Glutamatergic neuron (in vitro differentiated cells): ENCODE measurements at regions not wholly inside any gene's neighbourhood (a gene's known extent, or its start where the extent isn't known, plus 50 kb on each side); places are given as distances from the start of the nearest gene placed in this dataset.
A peak's percentile ranks its signal among the peaks of the same experiment; 100 is the strongest.

Experiments
- DNase-seq: peaks from one replicate; pipeline ENCODE4 v3.0.0; 2022
- H3K27ac Mint-ChIP-seq: one replicate; pipeline ENCODE4 v1.8.0; 2020; ENCODE audit warnings: mild to moderate bottlenecking, mixed read lengths, inconsistent platforms; ENCODE audit not compliant: unreplicated experiment
- H3K27me3 Mint-ChIP-seq: one replicate; pipeline ENCODE4 v1.8.0; 2020; ENCODE audit warnings: mild to moderate bottlenecking, moderate library complexity, mixed read lengths, inconsistent platforms; ENCODE audit not compliant: unreplicated experiment
- H3K36me3 Mint-ChIP-seq: one replicate; pipeline ENCODE4 v1.8.0; 2020; ENCODE audit warnings: mild to moderate bottlenecking, mixed read lengths, inconsistent platforms; ENCODE audit not compliant: unreplicated experiment
- H3K4me1 Mint-ChIP-seq: one replicate; pipeline ENCODE4 v1.8.0; 2020; ENCODE audit warnings: mild to moderate bottlenecking, low read depth, mixed read lengths, inconsistent platforms; ENCODE audit not compliant: unreplicated experiment
- H3K4me3 Mint-ChIP-seq: one replicate; pipeline ENCODE4 v1.8.0; 2020; ENCODE audit warnings: mild to moderate bottlenecking, mixed read lengths, inconsistent platforms; ENCODE audit not compliant: unreplicated experiment
- H3K9me3 Mint-ChIP-seq: one replicate; pipeline ENCODE4 v1.8.0; 2020; ENCODE audit warnings: mild to moderate bottlenecking, moderate library complexity, mixed read lengths, inconsistent platforms; ENCODE audit not compliant: unreplicated experiment
- CTCF ChIP-seq: fragments of 200-600 bp; sonication (generic); IDR thresholded peaks from one replicate; pipeline ENCODE4 v1.5.0; 2021; ENCODE audit not compliant: partially characterized antibody, unreplicated experiment

- no peak overlapping the region for H3K27ac Mint-ChIP-seq
- H3K36me3 Mint-ChIP-seq = peaks cover 5% of the 10 kb centered on the region
- no peaks in the 10 kb centered on the region for H3K27me3 Mint-ChIP-seq
- TF ChIP-seq CTCF = no peak
- H3K4me3 Mint-ChIP-seq = no peak overlapping the region
- no peak for DNase-seq
- H3K9me3 Mint-ChIP-seq = no peaks in the 10 kb centered on the region
- peaks cover 7% of the 10 kb centered on the region for H3K4me1 Mint-ChIP-seq
Measured at GRCh38 chr12:76611533-76611932, 52.0 kb upstream of the OSBPL8 start.

GRCh38 chr12:76614364-76614763 is 54.8 kb upstream of the OSBPL8 start:
- Mint-ChIP-seq H3K9me3 (no peaks in the 10 kb centered on the region), H3K4me3 (no peak overlapping the region), H3K27ac (no peak overlapping the region), H3K27me3 (no peaks in the 10 kb centered on the region), H3K36me3 (no peaks in the 10 kb centered on the region), H3K4me1 (peaks cover 8% of the 10 kb centered on the region)
- no peak for TF ChIP-seq CTCF
- no peak for DNase-seq

- Mint-ChIP-seq H3K27me3 (no peaks in the 10 kb centered on the region), H3K36me3 (no peaks in the 10 kb centered on the region), H3K4me3 (no peak overlapping the region), H3K9me3 (no peaks in the 10 kb centered on the region), H3K4me1 (peaks cover 1% of the 10 kb centered on the region), H3K27ac (no peak overlapping the region)
- TF ChIP-seq CTCF = no peak
- DNase-seq = no peak
Measured at GRCh38 chr12:76618031-76618430, 58.5 kb upstream of the OSBPL8 start.

GRCh38 chr12:76621582-76622024 is 62.0 kb upstream of the OSBPL8 start:
- peak; percentile 75 for DNase-seq
- H3K4me1 Mint-ChIP-seq = peaks cover 1% of the 10 kb centered on the region
- peak; percentile 89 for TF ChIP-seq CTCF
- no peak overlapping the region for H3K27ac Mint-ChIP-seq
- H3K27me3 Mint-ChIP-seq = no peaks in the 10 kb centered on the region
- no peak overlapping the region for H3K4me3 Mint-ChIP-seq
- H3K36me3 Mint-ChIP-seq = no peaks in the 10 kb centered on the region
- H3K9me3 Mint-ChIP-seq = no peaks in the 10 kb centered on the region

GRCh38 chr12:76622351-76622750 is 62.8 kb upstream of the OSBPL8 start:
- no peak for DNase-seq
- Mint-ChIP-seq H3K27ac (no peak overlapping the region), H3K27me3 (no peaks in the 10 kb centered on the region), H3K9me3 (no peaks in the 10 kb centered on the region), H3K36me3 (no peaks in the 10 kb centered on the region), H3K4me3 (no peak overlapping the region), H3K4me1 (peaks cover 1% of the 10 kb centered on the region)
- TF ChIP-seq CTCF = no peak
